ENCODE measurements at regions not wholly inside any gene's neighbourhood (a gene's known extent, or its start where the extent isn't known, plus 50 kb on each side); places are given as distances from the start of the nearest gene placed in this dataset.

DNA sequence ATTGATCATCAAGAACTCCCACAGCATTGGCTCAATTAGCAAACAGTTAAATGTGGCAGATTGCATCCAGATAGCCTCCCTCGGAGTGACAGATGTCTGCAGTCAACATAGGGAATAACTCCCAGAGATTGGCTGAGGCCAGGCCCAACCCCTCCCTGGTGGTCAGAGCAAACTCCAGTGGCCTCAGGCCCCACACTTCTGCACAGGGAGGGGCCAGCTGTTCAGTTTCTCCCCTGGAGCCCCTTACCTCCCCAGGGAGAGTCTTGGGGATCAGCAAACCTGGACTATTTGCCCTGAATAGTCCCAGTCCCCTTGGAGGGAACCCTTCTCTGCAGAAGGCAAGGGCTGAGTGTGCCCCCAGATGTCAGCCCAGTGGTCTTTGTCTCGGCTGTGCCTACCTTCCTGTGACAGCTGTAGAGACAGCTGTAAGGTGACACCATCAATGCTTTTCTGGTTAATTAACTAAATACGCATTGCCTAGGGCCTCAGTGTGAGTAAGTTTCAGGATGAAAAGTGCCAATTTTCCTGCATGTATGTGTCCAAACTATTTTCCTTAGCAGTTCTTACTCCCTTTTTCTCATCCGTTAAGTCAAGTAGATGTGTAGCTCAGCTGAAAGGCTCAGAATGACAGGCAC lies 102.7 kb upstream of the UQCRFS1 start:
- Histone ChIP-seq H3K4me3 (ENCODE audit: low read depth in 2 of 2, low read length in 2 of 2) (no peak overlapping the region), H3K4me1 (ENCODE audit: control insufficient read depth, insufficient read depth, low read length) (no peaks in the 10 kb centered on the region), H3K27me3 (ENCODE audit: control insufficient read depth, insufficient read depth, low read length) (peaks cover 23% of the 10 kb centered on the region), H3K36me3 (ENCODE audit: control insufficient read depth, insufficient read depth, low read length) (no peaks in the 10 kb centered on the region), H3K9me3 (ENCODE audit: control insufficient read depth, insufficient read depth, low read depth, low read length) (no peaks in the 10 kb centered on the region), H3K27ac (ENCODE audit: low read length) (no peak overlapping the region)
- ChIA-PET POLR2A (no interaction called here), CTCF (no interaction called here)
- DNase-seq (ENCODE audit: low read depth, low spot score) = no peak
- intact Hi-C loops (cut with micrococcal nuclease; ENCODE audit: unreplicated experiment) = no loop called here
- BruUV-seq (replicated peaks) = no TSS peak
- TF ChIP-seq POLR2AphosphoS5 (IDR thresholded peaks at IDR 0.05; ENCODE audit: low read depth, low read length) (no peak), TCF7L2 (IDR thresholded peaks at IDR 0.05; ENCODE audit: low read depth, low read length) (no peak), CTCF (IDR thresholded peaks at IDR 0.05) (no peak), SIN3A (IDR thresholded peaks at IDR 0.05; ENCODE audit: borderline replicate concordance, insufficient read depth, low read depth, low read length) (no peak)
- TF ChIP-seq, protein P1, sequence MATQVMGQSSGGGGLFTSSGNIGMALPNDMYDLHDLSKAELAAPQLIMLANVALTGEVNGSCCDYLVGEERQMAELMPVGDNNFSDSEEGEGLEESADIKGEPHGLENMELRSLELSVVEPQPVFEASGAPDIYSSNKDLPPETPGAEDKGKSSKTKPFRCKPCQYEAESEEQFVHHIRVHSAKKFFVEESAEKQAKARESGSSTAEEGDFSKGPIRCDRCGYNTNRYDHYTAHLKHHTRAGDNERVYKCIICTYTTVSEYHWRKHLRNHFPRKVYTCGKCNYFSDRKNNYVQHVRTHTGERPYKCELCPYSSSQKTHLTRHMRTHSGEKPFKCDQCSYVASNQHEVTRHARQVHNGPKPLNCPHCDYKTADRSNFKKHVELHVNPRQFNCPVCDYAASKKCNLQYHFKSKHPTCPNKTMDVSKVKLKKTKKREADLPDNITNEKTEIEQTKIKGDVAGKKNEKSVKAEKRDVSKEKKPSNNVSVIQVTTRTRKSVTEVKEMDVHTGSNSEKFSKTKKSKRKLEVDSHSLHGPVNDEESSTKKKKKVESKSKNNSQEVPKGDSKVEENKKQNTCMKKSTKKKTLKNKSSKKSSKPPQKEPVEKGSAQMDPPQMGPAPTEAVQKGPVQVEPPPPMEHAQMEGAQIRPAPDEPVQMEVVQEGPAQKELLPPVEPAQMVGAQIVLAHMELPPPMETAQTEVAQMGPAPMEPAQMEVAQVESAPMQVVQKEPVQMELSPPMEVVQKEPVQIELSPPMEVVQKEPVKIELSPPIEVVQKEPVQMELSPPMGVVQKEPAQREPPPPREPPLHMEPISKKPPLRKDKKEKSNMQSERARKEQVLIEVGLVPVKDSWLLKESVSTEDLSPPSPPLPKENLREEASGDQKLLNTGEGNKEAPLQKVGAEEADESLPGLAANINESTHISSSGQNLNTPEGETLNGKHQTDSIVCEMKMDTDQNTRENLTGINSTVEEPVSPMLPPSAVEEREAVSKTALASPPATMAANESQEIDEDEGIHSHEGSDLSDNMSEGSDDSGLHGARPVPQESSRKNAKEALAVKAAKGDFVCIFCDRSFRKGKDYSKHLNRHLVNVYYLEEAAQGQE (IDR thresholded peaks at IDR 0.05; ENCODE audit: insufficient read depth in 1 of 2, low read depth in 2 of 2, low read length in 1 of 2) = no peak
- in situ Hi-C loops (cut with HindIII; ENCODE audit: low pct_unique_long_range_greater_than_20kb, low sequenced_read_pairs) = no loop called here
- no peak for ATAC-seq

- no peak overlapping the region for H3K4me3 ChIP-seq (ENCODE audit: low read depth in 2 of 2, low read length in 2 of 2)
- peaks cover 28% of the 10 kb centered on the region for H3K27me3 ChIP-seq (ENCODE audit: control insufficient read depth, insufficient read depth, low read length)
- POLR2A ChIA-PET = interaction anchor here (0.6 kb wide), 1 partner anchor 22 kb away, joined by 6 read pairs; no protein-coding TSS in a partner anchor
- TF ChIP-seq CTCF (IDR thresholded peaks at IDR 0.05) (no peak), POLR2AphosphoS5 (IDR thresholded peaks at IDR 0.05; ENCODE audit: low read depth, low read length) (no peak)
- CTCF ChIA-PET = no interaction called here
- H3K36me3 ChIP-seq (ENCODE audit: control insufficient read depth, insufficient read depth, low read length) = no peaks in the 10 kb centered on the region
- in situ Hi-C loops (cut with HindIII; ENCODE audit: low pct_unique_long_range_greater_than_20kb, low sequenced_read_pairs) (no loop called here), intact Hi-C loops (cut with micrococcal nuclease; ENCODE audit: unreplicated experiment) (no loop called here)
- ATAC-seq (no peak), DNase-seq (ENCODE audit: low read depth, low spot score) (no peak)
- H3K4me1 ChIP-seq (ENCODE audit: control insufficient read depth, insufficient read depth, low read length) = no peaks in the 10 kb centered on the region
- no peak overlapping the region for H3K27ac ChIP-seq (ENCODE audit: low read length)
- no TSS peak for BruUV-seq (replicated peaks)
- no peaks in the 10 kb centered on the region for H3K9me3 ChIP-seq (ENCODE audit: control insufficient read depth, insufficient read depth, low read depth, low read length)
These were observed 105.6 kb upstream of the UQCRFS1 start for GRCh38 chr19:29318581-29318980.
